ENCODE measurements at regions not wholly inside any gene's neighbourhood (a gene's known extent, or its start where the extent isn't known, plus 50 kb on each side); places are given as distances from the start of the nearest gene placed in this dataset.

GRCh38 chr1:166573199-166573598 lies 266.1 kb upstream of the POGK start:
- no peak for DNase-seq (ENCODE audit: extremely low spot score)
- TF ChIP-seq CTCF (IDR thresholded peaks at IDR 0.05; ENCODE audit: control extremely low read depth, extremely low read depth, low read depth, missing control alignments) = no peak
- POLR2A ChIA-PET = no interaction called here
- CTCF ChIA-PET = interaction anchor here (1.2 kb wide), 1 partner anchor 16 kb away, joined by 3 read pairs; no protein-coding TSS in a partner anchor

DNA sequence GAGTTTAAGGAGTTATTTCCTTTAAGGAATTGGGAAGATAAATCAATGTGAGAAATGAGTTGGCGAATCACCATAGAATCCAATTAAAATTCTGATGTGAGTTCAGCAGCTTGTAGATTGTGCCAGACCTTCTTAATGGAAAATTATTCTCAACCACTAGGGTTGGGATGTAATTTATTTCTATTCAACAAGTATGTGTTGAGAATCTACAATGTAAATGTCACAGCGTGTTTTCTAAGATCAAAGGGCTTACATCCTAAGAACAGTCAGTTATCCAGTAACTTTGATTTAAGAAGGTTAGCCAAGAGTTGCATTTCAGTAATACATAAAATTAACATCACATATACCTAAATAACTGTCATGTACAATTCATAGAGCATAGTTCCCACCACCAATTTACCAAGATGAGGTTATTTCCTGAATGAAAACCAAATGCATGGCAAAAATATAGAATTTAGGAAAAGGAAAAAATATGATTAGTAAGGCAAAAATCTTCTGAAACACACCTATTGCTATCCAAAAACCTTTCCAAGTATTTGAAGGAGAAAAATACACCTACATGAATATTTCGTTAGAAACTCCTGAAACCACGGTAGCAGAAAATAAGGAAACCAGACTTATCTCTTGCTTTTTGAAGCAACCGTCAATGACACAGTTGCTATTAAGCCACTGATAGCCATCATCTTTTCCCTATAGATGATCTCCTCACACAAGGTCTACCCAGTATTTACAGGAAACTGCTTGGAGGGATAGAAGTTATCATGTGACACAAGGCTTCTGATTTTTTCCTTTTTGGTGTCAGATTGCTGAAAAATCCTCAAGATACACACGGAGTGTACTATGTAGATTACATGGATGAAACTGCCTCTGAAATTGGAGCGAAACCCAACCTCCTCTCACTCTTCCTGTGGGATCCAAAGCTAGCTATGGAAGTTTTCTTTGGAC lies 259.4 kb upstream of the POGK start:
- POLR2A ChIA-PET = no interaction called here
- TF ChIP-seq CTCF (IDR thresholded peaks at IDR 0.05; ENCODE audit: control extremely low read depth, extremely low read depth, low read depth, missing control alignments) = no peak
- CTCF ChIA-PET = no interaction called here
- no peak for DNase-seq (ENCODE audit: extremely low spot score)

- ChIA-PET CTCF (interaction anchor here (1.1 to 1.5 kb wide), 2 partner anchors 9 to 12 kb away, joined by 3 to 4 read pairs; no protein-coding TSS in a partner anchor), POLR2A (no interaction called here)
- no peak for TF ChIP-seq CTCF (IDR thresholded peaks at IDR 0.05; ENCODE audit: control extremely low read depth, extremely low read depth, low read depth, missing control alignments)
- no peak for DNase-seq (ENCODE audit: extremely low spot score)
Observed at GRCh38 chr1:166588741-166589140, 250.5 kb upstream of the POGK start.

DNA sequence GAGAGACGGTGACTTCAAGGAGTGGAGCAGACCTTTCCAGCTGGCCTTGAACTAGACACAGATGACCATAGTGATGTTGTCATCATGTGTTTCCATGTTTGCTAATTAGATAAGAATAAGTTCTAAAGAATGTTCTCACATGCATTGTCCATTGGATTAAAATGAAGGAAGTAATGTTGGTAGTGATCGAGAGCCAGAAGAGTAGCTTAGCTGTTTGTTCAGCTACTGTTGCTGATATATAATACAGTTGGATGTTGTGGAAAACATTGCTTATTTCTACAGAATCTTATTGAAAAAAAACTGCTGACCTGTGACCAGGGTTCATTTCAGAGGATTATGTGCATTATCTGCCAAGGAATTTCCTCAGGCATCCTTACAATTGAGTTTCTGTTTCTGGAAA lies 249.1 kb upstream of the POGK start:
- no peak for DNase-seq (ENCODE audit: extremely low spot score)
- ChIA-PET CTCF (no interaction called here), POLR2A (no interaction called here)
- no peak for TF ChIP-seq CTCF (IDR thresholded peaks at IDR 0.05; ENCODE audit: control extremely low read depth, extremely low read depth, low read depth, missing control alignments)

GRCh38 chr1:166594646-166595045 lies 244.6 kb upstream of the POGK start:
- TF ChIP-seq CTCF (IDR thresholded peaks at IDR 0.05; ENCODE audit: control extremely low read depth, extremely low read depth, low read depth, missing control alignments) = no peak
- DNase-seq (ENCODE audit: extremely low spot score) = no peak
- ChIA-PET POLR2A (no interaction called here), CTCF (no interaction called here)

DNA sequence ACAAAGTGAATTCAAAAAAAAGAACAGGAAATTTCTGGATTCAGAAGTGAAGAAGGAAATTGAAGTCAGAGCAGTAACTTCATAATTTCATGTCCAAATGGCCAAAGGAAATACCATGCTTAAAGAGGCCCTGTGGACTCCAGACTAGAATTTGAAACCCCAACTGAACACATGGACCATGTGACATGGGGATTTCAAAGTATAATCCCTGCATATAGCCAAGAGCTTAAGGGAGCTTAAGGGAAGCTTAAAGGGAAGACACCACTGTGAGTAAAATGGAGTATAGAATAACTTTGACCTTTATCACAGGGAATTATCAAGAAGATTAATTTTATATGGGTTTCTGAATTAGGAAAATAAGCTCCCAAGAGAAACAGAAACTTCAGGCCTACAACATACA lies 241.8 kb upstream of the POGK start:
- ChIA-PET POLR2A (no interaction called here), CTCF (interaction anchor here (1.4 kb wide), 1 partner anchor 9 kb away, joined by 3 read pairs; no protein-coding TSS in a partner anchor)
- TF ChIP-seq CTCF (IDR thresholded peaks at IDR 0.05; ENCODE audit: control extremely low read depth, extremely low read depth, low read depth, missing control alignments) = no peak
- no peak for DNase-seq (ENCODE audit: extremely low spot score)

Data from GM10248 (cell line).